ENCODE measurements at regions not wholly inside any gene's neighbourhood (a gene's known extent, or its start where the extent isn't known, plus 50 kb on each side); places are given as distances from the start of the nearest gene placed in this dataset.

- Histone ChIP-seq H3K9me3 (replicated peaks; ENCODE audit: insufficient read depth, low read length) (no peaks in the 10 kb centered on the region), H3K27ac (ENCODE audit: low read length) (no peak overlapping the region), H3K4me2 (ENCODE audit: low read depth, low read length) (no peak overlapping the region), H3K4me3 (ENCODE audit: low read length) (no peak overlapping the region), H3K79me2 (ENCODE audit: low read length) (no peaks in the 10 kb centered on the region), H3F3A (ENCODE audit: insufficient read depth, low read length) (no peaks in the 10 kb centered on the region), H3K4me1 (ENCODE audit: low read length) (no peaks in the 10 kb centered on the region), H4K20me1 (ENCODE audit: insufficient read depth, low read length) (no peaks in the 10 kb centered on the region), H3K27me3 (replicated peaks; ENCODE audit: insufficient read depth, low read length) (peaks cover 9% of the 10 kb centered on the region), H3K9me2 (replicated peaks; ENCODE audit: insufficient read depth, low read length) (no peaks in the 10 kb centered on the region), H3K36me3 (replicated peaks; ENCODE audit: insufficient read depth, low read length) (no peaks in the 10 kb centered on the region), H2AFZ (ENCODE audit: low read length) (no peak overlapping the region), H3K9ac (ENCODE audit: low read length) (no peak overlapping the region)
- TF ChIP-seq CTCF (IDR thresholded peaks at IDR 0.05; ENCODE audit: low read length) (no peak), EZH2phosphoT487 (IDR thresholded peaks at IDR 0.05; ENCODE audit: low read length) (no peak)
- DNase-seq, result no peak
These were observed 152.4 kb upstream of the TSHZ3 start for GRCh38 chr19:31501427-31502195.

- Histone ChIP-seq H3K4me3 (ENCODE audit: low read length) (no peak overlapping the region), H3K9me2 (replicated peaks; ENCODE audit: insufficient read depth, low read length) (no peaks in the 10 kb centered on the region), H4K20me1 (ENCODE audit: insufficient read depth, low read length) (no peaks in the 10 kb centered on the region), H3K9me3 (replicated peaks; ENCODE audit: insufficient read depth, low read length) (no peaks in the 10 kb centered on the region), H3K79me2 (ENCODE audit: low read length) (no peaks in the 10 kb centered on the region), H3F3A (ENCODE audit: insufficient read depth, low read length) (no peaks in the 10 kb centered on the region), H3K9ac (ENCODE audit: low read length) (no peak overlapping the region), H3K4me2 (ENCODE audit: low read depth, low read length) (no peak overlapping the region), H2AFZ (ENCODE audit: low read length) (no peak overlapping the region), H3K27me3 (replicated peaks; ENCODE audit: insufficient read depth, low read length) (peaks cover 9% of the 10 kb centered on the region), H3K4me1 (ENCODE audit: low read length) (no peaks in the 10 kb centered on the region), H3K27ac (ENCODE audit: low read length) (no peak overlapping the region), H3K36me3 (replicated peaks; ENCODE audit: insufficient read depth, low read length) (no peaks in the 10 kb centered on the region)
- TF ChIP-seq EZH2phosphoT487 (IDR thresholded peaks at IDR 0.05; ENCODE audit: low read length) (no peak), EZH2 (optimal IDR thresholded peaks at IDR 0.05; ENCODE audit: low read depth, low read length) (no peak), CTCF (IDR thresholded peaks at IDR 0.05; ENCODE audit: low read length) (no peak)
- DNase-seq, result no peak
These were observed 153.4 kb upstream of the TSHZ3 start for GRCh38 chr19:31502536-31503170.

DNA sequence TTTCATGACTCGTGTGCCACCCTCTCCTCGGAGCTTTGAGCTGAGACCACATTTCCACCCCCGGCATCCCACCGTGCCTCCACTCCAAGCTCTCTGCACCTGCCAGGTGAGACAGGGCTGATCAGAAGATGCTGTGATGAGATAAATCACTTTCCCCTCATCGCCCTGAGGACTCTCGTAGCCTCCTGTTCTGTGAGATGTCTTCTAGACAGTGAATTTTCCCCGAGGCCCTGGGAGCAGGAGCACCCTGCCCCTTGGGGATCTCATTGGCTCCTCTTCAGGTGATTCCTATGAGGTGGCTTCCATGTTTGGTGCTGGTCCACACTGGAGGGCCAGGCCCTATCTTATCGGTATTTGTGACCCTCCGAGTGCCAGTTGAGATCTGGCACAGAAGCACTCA is 154.0 kb upstream of the TSHZ3 start:
- no peak overlapping the region for H3K4me2 ChIP-seq (ENCODE audit: low read depth, low read length)
- H3K79me2 ChIP-seq (ENCODE audit: low read length), result no peaks in the 10 kb centered on the region
- no peaks in the 10 kb centered on the region for H3K36me3 ChIP-seq (replicated peaks; ENCODE audit: insufficient read depth, low read length)
- H3F3A ChIP-seq (ENCODE audit: insufficient read depth, low read length), result no peaks in the 10 kb centered on the region
- no peak for TF ChIP-seq EZH2 (optimal IDR thresholded peaks at IDR 0.05; ENCODE audit: low read depth, low read length)
- TF ChIP-seq CTCF (IDR thresholded peaks at IDR 0.05; ENCODE audit: low read length), result no peak
- TF ChIP-seq EZH2phosphoT487 (IDR thresholded peaks at IDR 0.05; ENCODE audit: low read length), result no peak
- H3K9me2 ChIP-seq (replicated peaks; ENCODE audit: insufficient read depth, low read length), result no peaks in the 10 kb centered on the region
- no peak overlapping the region for H2AFZ ChIP-seq (ENCODE audit: low read length)
- H3K4me1 ChIP-seq (ENCODE audit: low read length), result no peaks in the 10 kb centered on the region
- peaks cover 12% of the 10 kb centered on the region for H3K27me3 ChIP-seq (replicated peaks; ENCODE audit: insufficient read depth, low read length)
- no peak for DNase-seq
- no peaks in the 10 kb centered on the region for H4K20me1 ChIP-seq (ENCODE audit: insufficient read depth, low read length)
- H3K9me3 ChIP-seq (replicated peaks; ENCODE audit: insufficient read depth, low read length), result no peaks in the 10 kb centered on the region
- no peak overlapping the region for H3K27ac ChIP-seq (ENCODE audit: low read length)
- no peak overlapping the region for H3K4me3 ChIP-seq (ENCODE audit: low read length)
- no peak overlapping the region for H3K9ac ChIP-seq (ENCODE audit: low read length)

Measured in MM.1S (cell line).